T-helper 2 cell treated with Interferon-gamma antibody and Interleukin-4, amounts not matched to agents 5 μg/mL and 100 μg/mL, for 36 hours (primary cell): ENCODE measurements at regions not wholly inside any gene's neighbourhood (a gene's known extent, or its start where the extent isn't known, plus 50 kb on each side); places are given as distances from the start of the nearest gene placed in this dataset.
"Not testable (repeated sequence)": the region's sequence is repeated elsewhere in the genome, so short reads cannot be mapped to it uniquely, and the experiment has no call there.

Experiments used
- DNase-seq: peaks from one replicate; pipeline ENCODE4 v3.0.0; 2021; ENCODE audit warnings: low spot score
- H3K27ac Mint-ChIP-seq: one replicate; pipeline ENCODE4 v1.8.0; 2021; ENCODE audit warnings: mild to moderate bottlenecking, mixed read lengths
- H3K27me3 Mint-ChIP-seq: one replicate; pipeline ENCODE4 v1.8.0; 2021; ENCODE audit warnings: low read depth, mixed read lengths
- H3K36me3 Mint-ChIP-seq: one replicate; pipeline ENCODE4 v1.8.0; 2021; ENCODE audit warnings: low read depth, mixed read lengths
- H3K4me1 Mint-ChIP-seq: one replicate; pipeline ENCODE4 v1.8.0; 2021; ENCODE audit warnings: low read depth, mixed read lengths
- H3K4me3 Mint-ChIP-seq: one replicate; pipeline ENCODE4 v1.8.0; 2022; ENCODE audit warnings: mild to moderate bottlenecking, moderate library complexity, mixed read lengths
- H3K9me3 Mint-ChIP-seq: one replicate; pipeline ENCODE4 v1.8.0; 2021; ENCODE audit warnings: mixed read lengths

DNA sequence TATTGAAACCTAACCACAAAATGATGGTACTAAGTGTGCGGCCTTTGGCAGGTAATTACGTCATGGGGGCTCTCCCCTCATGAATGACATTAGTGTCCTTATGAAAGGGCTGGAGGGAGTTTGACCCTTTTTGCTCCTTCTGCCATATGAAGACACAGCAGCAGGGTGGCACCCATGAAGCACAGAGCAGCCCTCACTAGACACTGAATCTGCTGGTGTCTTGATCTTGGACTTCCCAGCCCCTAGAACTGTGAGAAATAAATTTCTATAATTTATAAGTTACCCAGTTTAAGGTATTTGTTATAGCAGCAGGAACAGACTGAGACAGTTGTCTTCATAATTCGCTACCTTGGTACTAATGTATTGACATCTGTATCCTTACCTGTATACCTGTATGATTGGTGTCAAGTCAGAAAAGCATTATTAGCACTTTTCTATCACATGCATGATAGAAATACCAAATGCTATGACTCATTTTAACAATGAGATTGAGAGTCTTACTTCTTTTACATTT is 80.4 kb downstream of the GCNT4 start:
- peaks cover 16% of the 10 kb centered on the region for H3K9me3 Mint-ChIP-seq
- H3K4me3 Mint-ChIP-seq, result no peak overlapping the region
- no peaks in the 10 kb centered on the region for H3K27me3 Mint-ChIP-seq

DNA sequence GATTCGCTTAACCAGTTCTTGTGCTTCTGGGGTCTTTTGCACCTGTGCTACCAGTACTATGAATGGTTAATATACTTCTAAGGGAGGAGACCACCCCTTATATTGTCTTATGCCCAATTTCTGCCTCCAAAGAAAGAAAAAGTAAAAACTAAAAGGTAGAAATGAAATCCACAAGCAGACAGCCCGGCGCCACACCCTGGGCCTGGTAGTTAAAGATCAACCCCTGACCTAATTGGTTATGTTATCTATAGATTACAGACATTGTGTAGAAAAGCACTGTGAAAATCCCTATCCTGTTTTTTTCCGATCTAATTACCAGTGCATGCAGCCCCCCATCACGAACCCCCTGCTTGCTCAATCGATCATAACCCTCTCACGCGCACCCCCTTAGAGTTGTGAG is 81.5 kb downstream of the GCNT4 start:
- Mint-ChIP-seq H3K9me3 (peaks cover 12% of the 10 kb centered on the region), H3K4me1 (peaks cover 12% of the 10 kb centered on the region)
- H3K4me3 Mint-ChIP-seq, H3K27me3 Mint-ChIP-seq, H3K36me3 Mint-ChIP-seq, H3K27ac Mint-ChIP-seq, DNase-seq: not testable (repeated sequence)

More for the DNA sequence above, 80.4 kb downstream of the GCNT4 start:
- H3K4me1 Mint-ChIP-seq, result peaks cover 12% of the 10 kb centered on the region
- no peak for DNase-seq
- peaks cover 3% of the 10 kb centered on the region for H3K36me3 Mint-ChIP-seq
- H3K27ac Mint-ChIP-seq, result no peak overlapping the region

DNA sequence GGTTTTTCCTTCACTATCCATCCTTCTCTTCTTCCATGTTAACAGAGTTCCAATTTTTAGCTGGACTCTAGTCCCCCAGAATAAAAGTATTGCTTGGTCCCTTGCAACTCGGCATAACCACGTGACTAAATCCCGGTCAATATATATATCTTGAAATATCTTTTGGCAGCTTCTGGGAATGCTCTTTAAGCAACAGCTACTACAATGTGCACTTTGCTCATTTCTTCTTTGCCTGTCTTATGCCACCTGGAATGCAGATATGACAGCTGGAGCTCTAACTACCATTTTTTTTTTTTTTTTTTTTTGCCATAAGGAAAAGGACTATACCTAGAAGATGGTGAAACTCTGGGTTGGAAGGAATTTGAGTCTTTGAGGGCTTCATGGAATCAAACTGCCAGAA is 82.6 kb downstream of the GCNT4 start:
- H3K4me3 Mint-ChIP-seq, result no peak overlapping the region
- peaks cover 9% of the 10 kb centered on the region for H3K4me1 Mint-ChIP-seq
- H3K36me3 Mint-ChIP-seq, result no peaks in the 10 kb centered on the region
- peaks cover 5% of the 10 kb centered on the region for H3K9me3 Mint-ChIP-seq
- H3K27me3 Mint-ChIP-seq, result peaks cover 3% of the 10 kb centered on the region
- H3K27ac Mint-ChIP-seq, result no peak overlapping the region
- no peak for DNase-seq

DNA sequence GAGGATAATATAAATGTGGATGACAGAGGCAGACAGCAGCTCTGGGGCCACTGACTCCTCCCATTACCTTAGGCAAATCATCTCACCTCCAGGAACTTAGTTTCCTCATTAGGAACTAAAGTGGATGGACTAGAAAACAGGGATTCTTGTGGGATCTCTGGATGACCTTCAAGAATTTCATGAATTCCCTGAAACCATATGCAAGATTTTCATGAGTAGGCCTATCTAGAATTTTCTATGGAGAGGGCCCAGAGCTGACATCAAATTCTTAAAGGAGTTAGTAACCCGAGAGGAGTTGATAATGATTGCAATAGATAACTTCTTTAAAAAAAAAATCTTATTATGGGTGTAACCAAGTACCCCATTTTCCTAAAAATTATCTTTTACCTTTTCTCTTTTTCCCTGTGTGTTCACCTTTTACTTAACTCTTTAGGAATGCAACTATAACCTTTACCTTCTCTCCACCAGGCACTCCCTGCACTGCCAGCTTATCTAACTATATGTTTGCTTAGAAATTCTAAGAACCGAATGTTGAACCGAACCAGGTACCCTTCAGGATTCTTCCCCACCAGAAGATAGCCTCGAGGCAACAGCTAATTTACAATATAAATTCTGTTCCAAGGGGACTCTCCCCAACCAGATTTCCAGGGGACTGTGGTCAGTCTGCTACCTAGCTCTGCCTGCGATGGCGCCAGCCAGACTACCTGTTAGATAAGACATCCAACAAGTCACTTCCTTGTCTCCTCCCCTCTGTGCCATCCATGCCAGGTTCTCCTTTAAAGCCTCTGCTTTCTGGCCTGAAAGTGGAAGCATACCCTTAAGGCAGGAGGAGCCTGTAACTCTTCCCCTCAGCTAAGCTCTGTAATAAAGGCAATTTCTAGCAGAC is 86.0 kb downstream of the GCNT4 start:
- Mint-ChIP-seq H3K36me3 (no peaks in the 10 kb centered on the region), H3K4me1 (no peaks in the 10 kb centered on the region), H3K27ac (no peak overlapping the region), H3K27me3 (peaks cover 24% of the 10 kb centered on the region), H3K4me3 (no peak overlapping the region), H3K9me3 (peaks cover 2% of the 10 kb centered on the region)
- no peak for DNase-seq

DNA sequence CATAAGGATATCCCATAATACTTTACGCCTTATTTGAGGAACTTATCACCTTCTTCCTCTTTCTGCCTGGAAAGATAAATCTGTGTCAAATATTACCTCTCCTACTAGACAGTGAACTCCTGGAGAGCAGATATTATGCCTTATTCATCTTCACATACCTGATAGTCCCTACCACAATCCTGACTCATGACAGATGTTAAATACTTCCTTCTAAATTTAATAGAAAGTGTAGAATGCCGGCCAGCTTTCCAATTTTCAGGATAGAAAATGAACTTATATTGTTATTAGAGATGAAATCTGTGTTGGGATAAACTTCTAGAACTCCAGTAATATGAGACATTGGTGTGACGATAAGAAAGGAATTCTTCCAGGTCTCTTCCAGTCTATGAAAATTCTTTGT is 89.0 kb downstream of the GCNT4 start:
- Mint-ChIP-seq H3K4me1 (no peaks in the 10 kb centered on the region), H3K4me3 (no peak overlapping the region), H3K36me3 (no peaks in the 10 kb centered on the region), H3K27me3 (peaks cover 33% of the 10 kb centered on the region), H3K27ac (no peak overlapping the region), H3K9me3 (no peaks in the 10 kb centered on the region)
- no peak for DNase-seq

DNA sequence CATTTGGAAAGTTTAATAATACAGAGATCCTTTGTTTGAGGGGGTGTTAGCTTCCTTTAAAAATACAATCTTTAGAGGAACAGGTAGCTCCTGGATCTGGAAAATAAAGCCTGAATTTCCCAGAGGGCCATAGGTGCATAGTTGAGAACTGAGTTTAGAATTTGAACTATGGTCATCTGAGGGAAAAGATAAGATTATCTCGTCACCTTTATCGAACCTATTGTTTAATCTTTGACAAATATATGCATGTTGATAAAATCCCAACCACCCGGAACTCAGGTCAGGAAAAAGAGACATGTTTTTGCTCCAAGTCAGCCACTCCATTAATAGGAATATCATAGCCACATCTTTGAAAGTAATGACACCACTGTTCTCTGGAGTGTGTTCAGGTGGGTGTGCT is 91.7 kb upstream of the FAM169A start:
- H3K27me3 Mint-ChIP-seq, result peaks cover 20% of the 10 kb centered on the region
- DNase-seq, result no peak
- H3K4me1 Mint-ChIP-seq, result no peaks in the 10 kb centered on the region
- H3K4me3 Mint-ChIP-seq, result no peak overlapping the region
- no peaks in the 10 kb centered on the region for H3K36me3 Mint-ChIP-seq
- no peaks in the 10 kb centered on the region for H3K9me3 Mint-ChIP-seq
- no peak overlapping the region for H3K27ac Mint-ChIP-seq

DNA sequence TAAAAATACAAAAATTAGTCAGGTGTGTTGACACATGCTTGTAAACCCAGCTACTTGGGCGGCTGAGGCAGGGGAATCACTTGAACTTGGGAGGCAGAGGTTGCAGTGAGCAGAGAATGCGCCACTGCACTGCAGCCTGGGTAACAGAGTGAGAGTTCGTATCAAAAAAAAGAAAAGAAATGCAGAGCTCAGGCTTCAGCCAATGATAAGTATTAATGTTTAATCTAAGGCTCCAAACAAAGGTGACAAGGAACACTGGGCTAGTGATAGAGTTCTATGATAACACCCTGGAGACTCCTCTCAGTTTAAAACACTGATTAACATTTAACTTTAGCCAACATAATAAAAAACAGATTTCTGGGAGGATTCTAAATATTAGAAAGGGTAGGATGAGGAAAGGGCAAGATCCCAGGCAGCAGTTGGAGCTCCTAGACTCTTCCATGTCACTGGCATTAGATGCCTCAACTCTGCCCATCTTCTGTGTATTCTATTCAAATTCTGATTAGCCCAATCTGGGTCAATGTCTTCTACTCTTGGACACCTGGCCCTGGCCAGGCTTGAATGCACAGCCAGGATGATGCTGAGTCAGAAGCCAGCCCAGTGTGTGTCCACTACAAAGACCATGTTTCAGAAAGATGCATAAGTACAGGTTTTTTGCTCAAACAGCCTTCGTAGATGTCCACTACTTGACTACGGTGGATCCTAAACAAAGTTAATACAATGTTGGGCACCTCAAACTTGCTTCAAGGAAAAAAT is 91.0 kb upstream of the FAM169A start:
- Mint-ChIP-seq H3K36me3 (no peaks in the 10 kb centered on the region), H3K27me3 (peaks cover 19% of the 10 kb centered on the region), H3K4me3 (no peak overlapping the region), H3K9me3 (no peaks in the 10 kb centered on the region), H3K4me1 (no peaks in the 10 kb centered on the region), H3K27ac (no peak overlapping the region)
- no peak for DNase-seq

DNA sequence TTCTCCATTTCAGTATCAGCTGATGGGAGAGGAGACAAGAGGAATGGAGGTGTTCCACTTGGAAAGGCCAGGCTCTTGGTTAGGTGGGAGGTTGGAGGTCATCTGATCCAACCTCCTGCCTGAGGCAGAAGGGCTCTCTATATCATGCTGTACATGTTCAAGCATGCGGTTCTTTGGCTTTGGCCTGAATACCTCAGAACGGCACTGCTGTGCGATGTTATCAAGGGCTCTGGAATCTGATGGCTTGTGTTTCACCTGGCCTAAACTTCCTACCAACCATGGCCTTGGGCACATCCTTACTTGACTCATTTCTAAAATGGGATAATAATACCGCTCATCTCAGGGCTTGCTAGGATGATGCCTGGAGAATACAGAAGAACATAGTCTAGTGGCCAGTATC is 90.1 kb upstream of the FAM169A start:
- no peak overlapping the region for H3K27ac Mint-ChIP-seq
- no peaks in the 10 kb centered on the region for H3K36me3 Mint-ChIP-seq
- H3K27me3 Mint-ChIP-seq, result peaks cover 19% of the 10 kb centered on the region
- no peaks in the 10 kb centered on the region for H3K9me3 Mint-ChIP-seq
- no peak overlapping the region for H3K4me3 Mint-ChIP-seq
- H3K4me1 Mint-ChIP-seq, result no peaks in the 10 kb centered on the region
- no peak for DNase-seq

DNA sequence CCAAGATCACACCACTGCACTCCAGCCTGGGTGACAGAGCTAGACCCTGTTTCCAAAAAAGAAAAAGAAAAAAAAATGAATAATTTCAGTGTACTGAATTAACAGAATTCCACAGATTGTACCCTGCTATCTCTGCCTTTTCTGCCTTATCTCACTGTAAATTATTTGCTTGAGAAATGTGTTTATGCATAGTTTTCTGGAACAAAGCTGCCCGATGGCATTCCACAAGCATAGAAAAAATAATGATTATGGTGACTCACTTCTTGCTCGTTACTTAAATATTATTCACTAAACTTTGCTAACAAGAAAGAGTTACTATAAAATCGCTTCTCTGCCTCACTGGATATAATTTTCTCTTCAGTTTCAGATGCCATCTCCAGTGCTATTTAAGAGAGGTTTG is 88.7 kb upstream of the FAM169A start:
- no peaks in the 10 kb centered on the region for H3K36me3 Mint-ChIP-seq
- DNase-seq, result no peak
- no peaks in the 10 kb centered on the region for H3K4me1 Mint-ChIP-seq

DNA sequence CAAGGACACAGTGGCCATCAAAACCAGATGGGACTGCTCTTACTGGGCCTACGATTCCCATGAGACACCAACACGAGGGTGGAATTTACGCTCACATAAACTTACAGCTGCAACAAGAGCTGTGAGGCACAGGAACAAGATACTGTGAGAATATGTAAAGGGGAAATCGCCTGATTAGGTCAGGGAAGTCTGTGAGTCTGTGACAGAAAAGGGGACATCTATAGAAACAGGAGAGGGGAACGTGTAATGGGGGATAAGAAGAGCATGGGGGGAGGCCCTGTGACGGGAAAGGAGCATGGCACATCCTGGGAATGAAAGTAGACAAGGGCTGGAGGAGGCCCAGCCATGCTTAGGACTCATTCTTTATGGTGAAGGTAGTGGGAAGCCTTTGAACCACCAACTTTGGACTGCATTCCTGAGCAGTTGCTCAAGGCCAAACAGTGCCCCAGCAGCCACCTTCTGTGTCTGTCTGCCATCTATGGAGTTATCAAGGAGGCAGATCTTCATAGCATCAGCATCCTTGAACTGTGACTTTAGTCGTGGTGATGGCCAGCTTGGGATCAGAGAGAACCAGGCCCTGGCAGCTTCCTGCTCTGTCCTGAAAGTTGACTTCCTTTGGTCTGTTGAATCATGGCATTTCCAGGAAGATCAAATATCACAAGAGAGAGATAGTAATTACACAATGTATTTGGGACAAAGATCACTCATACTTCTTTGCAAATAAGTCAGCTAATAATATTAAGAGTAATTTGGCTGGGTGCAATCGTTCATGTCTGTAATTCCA is 87.9 kb upstream of the FAM169A start:
- peaks cover 31% of the 10 kb centered on the region for H3K27me3 Mint-ChIP-seq
- H3K36me3 Mint-ChIP-seq, result no peaks in the 10 kb centered on the region
- no peak overlapping the region for H3K27ac Mint-ChIP-seq
- H3K4me3 Mint-ChIP-seq, result no peak overlapping the region
- no peak for DNase-seq
- H3K9me3 Mint-ChIP-seq, result no peaks in the 10 kb centered on the region
- no peaks in the 10 kb centered on the region for H3K4me1 Mint-ChIP-seq

More for the DNA sequence above, 88.7 kb upstream of the FAM169A start:
- H3K27me3 Mint-ChIP-seq, result peaks cover 29% of the 10 kb centered on the region
- H3K4me3 Mint-ChIP-seq, result no peak overlapping the region
- no peaks in the 10 kb centered on the region for H3K9me3 Mint-ChIP-seq
- no peak overlapping the region for H3K27ac Mint-ChIP-seq

DNA sequence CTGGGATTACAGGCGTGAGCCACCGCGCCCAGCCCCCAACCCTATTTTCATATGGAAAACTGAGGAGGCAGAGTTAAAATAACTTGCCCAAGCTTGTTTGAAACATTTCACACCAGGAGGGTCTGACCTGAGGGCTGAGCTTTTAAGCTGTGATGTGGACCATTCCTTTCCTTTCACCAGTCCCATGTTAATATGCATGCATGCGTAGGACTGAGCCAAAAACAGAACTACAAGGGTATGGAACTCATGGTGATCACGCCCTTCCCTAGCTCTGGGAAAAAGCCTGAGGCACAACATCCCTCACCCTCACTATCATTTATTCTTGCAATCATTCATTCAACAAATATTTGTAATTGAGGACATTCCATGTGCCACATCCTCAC is 87.4 kb upstream of the FAM169A start:
- H3K9me3 Mint-ChIP-seq, result no peaks in the 10 kb centered on the region
- no peaks in the 10 kb centered on the region for H3K36me3 Mint-ChIP-seq
- no peak overlapping the region for H3K4me3 Mint-ChIP-seq
- DNase-seq, result no peak
- no peaks in the 10 kb centered on the region for H3K4me1 Mint-ChIP-seq
- H3K27ac Mint-ChIP-seq, result no peak overlapping the region
- peaks cover 25% of the 10 kb centered on the region for H3K27me3 Mint-ChIP-seq

DNA sequence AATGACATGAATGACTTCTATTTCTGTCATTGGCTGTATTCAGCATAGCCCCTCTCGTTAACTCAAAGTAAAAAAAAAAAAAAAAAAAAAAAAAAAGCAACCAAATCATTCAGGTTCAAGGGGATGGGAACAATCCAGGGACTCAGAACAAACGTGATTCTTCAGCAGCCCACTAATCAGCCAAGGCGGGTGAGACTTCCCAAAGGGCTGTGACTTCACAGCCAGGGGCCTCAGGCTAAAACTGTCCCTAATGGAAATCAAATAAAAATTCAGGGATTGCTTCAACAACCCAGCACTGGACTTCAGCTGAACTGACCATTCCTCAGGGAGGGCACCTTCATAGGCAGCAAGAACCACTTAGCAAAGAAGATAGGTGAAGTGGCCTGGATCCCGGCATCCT is 86.2 kb upstream of the FAM169A start:
- H3K9me3 Mint-ChIP-seq, result no peaks in the 10 kb centered on the region
- H3K27ac Mint-ChIP-seq, result no peak overlapping the region
- peaks cover 28% of the 10 kb centered on the region for H3K27me3 Mint-ChIP-seq
- no peak for DNase-seq
- no peaks in the 10 kb centered on the region for H3K36me3 Mint-ChIP-seq
- no peaks in the 10 kb centered on the region for H3K4me1 Mint-ChIP-seq
- no peak overlapping the region for H3K4me3 Mint-ChIP-seq

DNA sequence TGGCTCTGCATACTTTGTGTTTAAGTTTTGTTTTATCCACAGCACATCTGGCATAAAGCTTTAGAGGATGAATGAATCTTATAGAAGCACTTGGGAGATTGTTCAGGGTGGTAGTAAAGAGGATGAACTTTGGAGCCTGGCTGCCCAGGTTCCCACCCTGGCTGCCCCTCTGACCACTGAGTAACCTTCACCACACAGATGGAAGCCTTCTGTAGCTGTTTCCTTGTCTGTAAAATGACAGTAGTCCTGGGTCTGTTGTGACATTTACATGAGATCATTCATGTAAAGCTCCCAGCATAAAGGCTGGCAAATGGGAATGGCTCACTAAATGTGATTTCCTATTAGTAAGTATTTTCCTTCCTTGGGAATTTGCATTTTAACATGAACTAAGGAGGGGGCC is 85.7 kb upstream of the FAM169A start:
- peaks cover 32% of the 10 kb centered on the region for H3K27me3 Mint-ChIP-seq
- no peak for DNase-seq
- H3K4me3 Mint-ChIP-seq, result no peak overlapping the region
- H3K4me1 Mint-ChIP-seq, result no peaks in the 10 kb centered on the region
- H3K27ac Mint-ChIP-seq, result no peak overlapping the region
- H3K36me3 Mint-ChIP-seq, result no peaks in the 10 kb centered on the region
- no peaks in the 10 kb centered on the region for H3K9me3 Mint-ChIP-seq
